PC-9 (cell line): ENCODE measurements at regions not wholly inside any gene's neighbourhood (a gene's known extent, or its start where the extent isn't known, plus 50 kb on each side); places are given as distances from the start of the nearest gene placed in this dataset.
"Not testable (repeated sequence)": the region's sequence is repeated elsewhere in the genome, so short reads cannot be mapped to it uniquely, and the experiment has no call there.

ENCODE experiments used
- CTCF ChIP-seq: fragments of 200-600 bp; sonication (generic); conservative IDR thresholded peaks from 2 replicates; pipeline ENCODE4 v1.6.1; 2017; ENCODE audit warnings: mixed run types, antibody characterized with exemption, mild to moderate bottlenecking, moderate library complexity
- EZH2 ChIP-seq: fragments of 200-600 bp; sonication (generic); IDR thresholded peaks from 2 replicates; pipeline ENCODE4 v1.8.0; 2017; ENCODE audit warnings: antibody characterized with exemption, low read depth

- not testable (repeated sequence) for TF ChIP-seq CTCF, EZH2
These were observed 79.4 kb upstream of the ALDH3B2 start for GRCh38 chr11:67753820-67754219.
